GM23248 (cell line): ENCODE measurements at regions not wholly inside any gene's neighbourhood (a gene's known extent, or its start where the extent isn't known, plus 50 kb on each side); places are given as distances from the start of the nearest gene placed in this dataset.

Experiments used
- EZH2 ChIP-seq: fragments of 200-600 bp; sonication (generic); IDR thresholded peaks from 2 replicates; pipeline ENCODE4 v1.6.1; 2018; ENCODE audit warnings: antibody characterized with exemption, mild to moderate bottlenecking; ENCODE audit not compliant: insufficient read depth, poor library complexity, severe bottlenecking
- EZH2phosphoT487 ChIP-seq: fragments of 200-600 bp; sonication (generic); IDR thresholded peaks from 2 replicates; pipeline ENCODE4 v1.6.1; 2018; ENCODE audit warnings: antibody characterized with exemption, moderate library complexity, mild to moderate bottlenecking, low read depth; ENCODE audit not compliant: insufficient read depth

- TF ChIP-seq EZH2phosphoT487, result no peak
- no peak for TF ChIP-seq EZH2
Measured at GRCh38 chr6:159572439-159573110, 120.5 kb downstream of the SOD2 start.
